HEK293 (cell line): ENCODE measurements at regions not wholly inside any gene's neighbourhood (a gene's known extent, or its start where the extent isn't known, plus 50 kb on each side); places are given as distances from the start of the nearest gene placed in this dataset.
A peak's percentile ranks its signal among the peaks of the same experiment; 100 is the strongest.

Experiments used
- CTCF ChIA-PET: fragments of 350-600 bp; formaldehyde crosslinking; extraction: SDS; loops from one replicate; lab custom pipeline; 2021; ENCODE audit warnings: antibody characterized with exemption; lab: Yijun Ruan, JAX
- POLR2A ChIA-PET: fragments of 300-600 bp; formaldehyde crosslinking; extraction: SDS; loops from one replicate; lab custom pipeline; 2020; ENCODE audit warnings: antibody characterized with exemption, inconsistent platforms; lab: Yijun Ruan, JAX
- H3K27ac ChIP-seq: fragments of 200-500 bp; sonication (Bioruptor generic); 2 replicates; pipeline ENCODE4 v1.5.1; 2014; ENCODE audit warnings: low read depth, low read length, control low read depth, inconsistent platforms; ENCODE audit errors: extremely low read depth
- H3K36me3 ChIP-seq, 2 experiments: fragments of 200-500 bp in 1 of 2; sonication (Bioruptor generic) in 1 of 2; 1 replicate in 1 of 2; 2 replicates in 1 of 2; pipeline ENCODE4 v1.5.1; 2014 to 2017; ENCODE audit warnings: inconsistent platforms in 2 of 2, low read length in 2 of 2; ENCODE audit not compliant: control insufficient read depth in 2 of 2, insufficient read depth in 1 of 2
- H3K4me1 ChIP-seq: fragments of 200-500 bp; sonication (Bioruptor generic); 2 replicates; pipeline ENCODE4 v1.5.1; 2014; ENCODE audit warnings: mild to moderate bottlenecking, low read length, inconsistent platforms; ENCODE audit not compliant: control insufficient read depth, insufficient read depth
- H3K4me3 ChIP-seq: 2 replicates; pipeline ENCODE4 v1.5.1; 2011; ENCODE audit warnings: low read depth, mild to moderate bottlenecking, control low read depth, low read length, moderate library complexity
- H3K9me3 ChIP-seq: fragments of 200-500 bp; sonication (Bioruptor generic); 2 replicates; pipeline ENCODE4 v1.5.1; 2014; ENCODE audit warnings: low read depth, low read length, inconsistent platforms; ENCODE audit not compliant: control insufficient read depth, insufficient read depth
- GLI2 ChIP-seq: fragments of 450-650 bp; formaldehyde crosslinking; IDR thresholded peaks from 2 replicates; pipeline ENCODE4; 2017; ENCODE audit warnings: missing biosample characterization, missing genetic modification characterization, low read depth, borderline replicate concordance
- PATZ1 ChIP-seq: fragments of 450-650 bp; formaldehyde crosslinking; IDR thresholded peaks from 2 replicates; pipeline ENCODE4 v1.5.1; 2016; ENCODE audit warnings: missing biosample characterization, missing genetic modification characterization
- TRIM28 ChIP-seq: IDR thresholded peaks from 2 replicates; pipeline ENCODE4 v1.6.1; 2011; ENCODE audit warnings: low read length, control low read depth, borderline replicate concordance
- ZBTB17 ChIP-seq: fragments of 450-650 bp; formaldehyde crosslinking; IDR thresholded peaks from 2 replicates; pipeline ENCODE4 v1.5.1; 2016; ENCODE audit warnings: missing biosample characterization, missing genetic modification characterization
- ZBTB7A ChIP-seq: fragments of 450-650 bp; formaldehyde crosslinking; IDR thresholded peaks from 2 replicates; pipeline ENCODE4 v1.5.1; 2016; ENCODE audit warnings: low read depth, missing biosample characterization, missing genetic modification characterization
- ZIC2 ChIP-seq: fragments of 450-650 bp; formaldehyde crosslinking; IDR thresholded peaks from 2 replicates; pipeline ENCODE4 v1.5.1; 2016; ENCODE audit warnings: missing biosample characterization, missing genetic modification characterization
- ZNF10 ChIP-seq: fragments of 450-650 bp; formaldehyde crosslinking; IDR thresholded peaks from 2 replicates; pipeline ENCODE4 v1.5.1; 2017; ENCODE audit warnings: missing biosample characterization, missing genetic modification characterization
- ZNF24 ChIP-seq: fragments of 450-650 bp; formaldehyde crosslinking; IDR thresholded peaks from 2 replicates; pipeline ENCODE4 v1.5.1; 2016; ENCODE audit warnings: missing biosample characterization, missing genetic modification characterization
- ZNF354C ChIP-seq: fragments of 450-650 bp; formaldehyde crosslinking; IDR thresholded peaks from 2 replicates; pipeline ENCODE4 v1.5.1; 2016; ENCODE audit warnings: missing biosample characterization, missing genetic modification characterization, low read depth, borderline replicate concordance
- ZNF37A ChIP-seq: fragments of 450-650 bp; IDR thresholded peaks from 2 replicates; pipeline ENCODE4 v1.5.1; 2018; ENCODE audit warnings: missing biosample characterization, missing genetic modification characterization
- ZNF624 ChIP-seq: fragments of 450-650 bp; formaldehyde crosslinking; IDR thresholded peaks from 2 replicates; pipeline ENCODE4 v1.5.1; 2017; ENCODE audit warnings: missing biosample characterization, missing genetic modification characterization
- ZNF629 ChIP-seq: fragments of 450-650 bp; formaldehyde crosslinking; IDR thresholded peaks from 2 replicates; pipeline ENCODE4 v1.5.1; 2017; ENCODE audit warnings: missing biosample characterization, missing genetic modification characterization
- TF ChIP-seq, protein P1 (sequence below): fragments of 450-650 bp; formaldehyde crosslinking; IDR thresholded peaks from 2 replicates; pipeline ENCODE4 v1.5.1; 2016; ENCODE audit warnings: missing biosample characterization, missing genetic modification characterization
- TF ChIP-seq, protein P2 (sequence below): fragments of 450-650 bp; formaldehyde crosslinking; IDR thresholded peaks from 2 replicates; pipeline ENCODE4 v1.5.1; 2016; ENCODE audit warnings: missing biosample characterization, missing genetic modification characterization

DNA sequence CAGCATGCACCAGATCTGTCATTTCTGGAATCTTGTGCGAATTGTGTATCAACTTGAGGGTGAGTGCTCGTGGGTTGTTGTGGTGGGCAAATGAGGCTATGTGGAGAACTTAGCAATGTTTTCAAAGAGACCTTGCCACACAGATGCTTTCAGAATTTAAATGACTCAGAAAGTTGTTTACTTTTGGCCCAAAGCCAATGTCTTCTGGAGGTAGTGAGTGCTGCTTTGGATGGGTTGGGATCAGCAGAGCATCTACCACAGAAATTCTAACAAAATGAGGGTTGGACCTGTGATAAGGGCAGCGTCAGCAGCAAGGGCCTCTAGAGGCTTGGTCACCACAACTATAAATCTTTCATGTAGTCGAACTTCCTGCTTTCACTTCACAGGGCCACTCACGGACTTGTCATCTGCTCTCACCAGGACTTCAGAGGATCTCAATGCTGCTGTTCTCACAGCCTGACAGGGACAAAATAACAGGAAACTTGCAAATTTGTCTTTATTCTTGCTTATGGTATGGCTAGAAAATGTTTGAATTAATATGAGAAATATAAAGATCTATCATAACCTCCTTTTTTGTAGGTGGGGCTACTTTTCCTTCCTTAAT is 111.4 kb downstream of the DACT1 start (continued):
- TF ChIP-seq ZNF624 (tag by site-specific recombination): no peak
- 0 out of 2 replicates have a peak, but pooled peaks have one; percentile 37 for TF ChIP-seq ZNF24 (tag by site-specific recombination)
- TF ChIP-seq, all 188 proteins: peak for 37

- H3K4me1 ChIP-seq: peaks cover 36% of the 10 kb centered on the region
- H3K36me3 ChIP-seq: no peaks in the 10 kb centered on the region
- H3K9me3 ChIP-seq: no peaks in the 10 kb centered on the region
These were observed 112.8 kb downstream of the DACT1 start for GRCh38 chr14:58750321-58751269.

DNA sequence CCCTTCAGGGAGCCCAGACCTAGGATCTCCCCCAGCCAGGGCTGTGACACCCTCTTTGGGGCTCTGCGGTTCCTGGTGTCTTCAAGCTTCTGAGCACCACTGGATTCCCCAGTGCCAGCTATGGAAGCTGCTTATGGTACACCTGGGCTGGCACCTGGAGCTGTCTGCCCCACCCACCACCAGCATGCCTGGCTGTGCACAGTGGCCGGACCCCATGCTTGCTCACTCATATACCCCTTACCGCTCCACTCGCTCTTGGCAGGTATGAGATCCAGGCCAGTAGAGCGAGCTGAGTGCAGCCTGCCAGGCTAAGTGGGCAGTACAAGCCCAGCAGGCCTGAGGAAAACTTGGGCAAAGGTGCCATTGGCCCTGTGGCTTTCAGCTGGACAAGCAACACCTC is 114.0 kb downstream of the DACT1 start:
- ChIA-PET CTCF (no interaction called here), POLR2A (no interaction called here)
- Histone ChIP-seq H3K4me1 (peaks cover 31% of the 10 kb centered on the region), H3K4me3 (no peak overlapping the region), H3K27ac (no peak overlapping the region), H3K9me3 (no peaks in the 10 kb centered on the region), H3K36me3 (no peaks in the 10 kb centered on the region)
- TF ChIP-seq, protein P1, sequence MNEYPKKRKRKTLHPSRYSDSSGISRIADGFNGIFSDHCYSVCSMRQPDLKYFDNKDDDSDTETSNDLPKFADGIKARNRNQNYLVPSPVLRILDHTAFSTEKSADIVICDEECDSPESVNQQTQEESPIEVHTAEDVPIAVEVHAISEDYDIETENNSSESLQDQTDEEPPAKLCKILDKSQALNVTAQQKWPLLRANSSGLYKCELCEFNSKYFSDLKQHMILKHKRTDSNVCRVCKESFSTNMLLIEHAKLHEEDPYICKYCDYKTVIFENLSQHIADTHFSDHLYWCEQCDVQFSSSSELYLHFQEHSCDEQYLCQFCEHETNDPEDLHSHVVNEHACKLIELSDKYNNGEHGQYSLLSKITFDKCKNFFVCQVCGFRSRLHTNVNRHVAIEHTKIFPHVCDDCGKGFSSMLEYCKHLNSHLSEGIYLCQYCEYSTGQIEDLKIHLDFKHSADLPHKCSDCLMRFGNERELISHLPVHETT (tag by site-specific recombination): no peak
- TF ChIP-seq, protein P2, sequence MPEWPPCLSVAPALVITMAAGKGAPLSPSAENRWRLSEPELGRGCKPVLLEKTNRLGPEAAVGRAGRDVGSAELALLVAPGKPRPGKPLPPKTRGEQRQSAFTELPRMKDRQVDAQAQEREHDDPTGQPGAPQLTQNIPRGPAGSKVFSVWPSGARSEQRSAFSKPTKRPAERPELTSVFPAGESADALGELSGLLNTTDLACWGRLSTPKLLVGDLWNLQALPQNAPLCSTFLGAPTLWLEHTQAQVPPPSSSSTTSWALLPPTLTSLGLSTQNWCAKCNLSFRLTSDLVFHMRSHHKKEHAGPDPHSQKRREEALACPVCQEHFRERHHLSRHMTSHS (tag by site-specific recombination): no peak
- TF ChIP-seq ZBTB7A (tag by site-specific recombination) (no peak), ZNF10 (tag by site-specific recombination) (no peak), ZBTB17 (no peak), ZNF629 (tag by site-specific recombination) (no peak), PATZ1 (tag by site-specific recombination) (no peak)

More at GRCh38 chr14:58750321-58751269, 112.8 kb downstream of the DACT1 start:
- POLR2A ChIA-PET: no interaction called here
- CTCF ChIA-PET: interaction anchor here (0.8 to 1.4 kb wide), 2 partner anchors 12 to 279 kb away, joined by 3 to 4 read pairs; no protein-coding TSS in a partner anchor
- TF ChIP-seq ZNF37A (tag by site-specific recombination) (no peak), ZIC2 (tag by site-specific recombination) (0 out of 2 replicates have a peak, but pooled peaks have one; percentile 9)
- Histone ChIP-seq H3K27ac (no peak overlapping the region; the same call in 1 of the 2 replicates), H3K4me3 (no peak overlapping the region)

DNA sequence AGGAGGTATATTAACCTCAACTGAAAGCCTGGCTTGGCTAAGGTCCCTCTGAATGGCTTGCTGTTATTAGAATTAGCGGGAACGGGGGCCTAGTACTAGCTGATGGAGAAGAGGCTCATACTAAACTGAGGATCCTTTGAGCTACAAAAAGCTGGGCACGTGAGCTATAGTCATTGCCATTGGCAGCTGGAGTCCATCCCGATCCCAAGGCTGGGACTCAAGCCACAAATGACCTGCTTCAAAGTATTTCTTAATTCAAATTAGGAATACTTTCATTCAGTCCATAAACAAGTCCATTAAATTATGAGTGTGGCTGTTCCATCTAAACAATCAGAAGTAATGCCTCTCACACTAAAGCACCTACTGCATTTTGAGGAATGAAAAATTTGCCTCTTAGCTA is 114.5 kb downstream of the DACT1 start:
- TF ChIP-seq GLI2 (tag by site-specific recombination) (no peak), TRIM28 (no peak), ZNF354C (tag by site-specific recombination) (no peak)
- TF ChIP-seq, all 188 proteins: peak for 0
- CTCF ChIA-PET: no interaction called here

More for the DNA sequence above, 114.5 kb downstream of the DACT1 start:
- Histone ChIP-seq H3K4me3 (no peak overlapping the region), H3K27ac (no peak overlapping the region), H3K9me3 (no peaks in the 10 kb centered on the region), H3K36me3 (no peaks in the 10 kb centered on the region), H3K4me1 (peaks cover 29% of the 10 kb centered on the region)
- POLR2A ChIA-PET: no interaction called here
